ENCODE measurements at regions not wholly inside any gene's neighbourhood (a gene's known extent, or its start where the extent isn't known, plus 50 kb on each side); places are given as distances from the start of the nearest gene placed in this dataset.
A peak's percentile ranks its signal among the peaks of the same experiment; 100 is the strongest.

GRCh38 chr1:191206513-191207207 is 729.0 kb upstream of the BRINP3 start:
- H3K4me3 ChIP-seq (ENCODE audit: low read depth, low read length), result no peak overlapping the region
- TF ChIP-seq CTCF (IDR thresholded peaks at IDR 0.05; ENCODE audit: insufficient read depth, low read depth, low read length), result no peak
- no peak for DNase-seq (ENCODE audit: low read depth)

- no peak for TF ChIP-seq CTCF (IDR thresholded peaks at IDR 0.05; ENCODE audit: insufficient read depth, low read depth, low read length)
- H3K4me3 ChIP-seq (ENCODE audit: low read depth, low read length), result no peak overlapping the region
- no peak for DNase-seq (ENCODE audit: low read depth)
Observed at GRCh38 chr1:191222206-191222605, 744.5 kb upstream of the BRINP3 start.

- DNase-seq (ENCODE audit: low read depth), result peak; percentile 0
- no peak for TF ChIP-seq CTCF (IDR thresholded peaks at IDR 0.05; ENCODE audit: insufficient read depth, low read depth, low read length)
- no peak overlapping the region for H3K4me3 ChIP-seq (ENCODE audit: low read depth, low read length)
Observed at GRCh38 chr1:191240925-191241324, 763.3 kb upstream of the BRINP3 start.

- no peak for TF ChIP-seq CTCF (IDR thresholded peaks at IDR 0.05; ENCODE audit: insufficient read depth, low read depth, low read length)
- no peak overlapping the region for H3K4me3 ChIP-seq (ENCODE audit: low read depth, low read length)
- no peak for DNase-seq (ENCODE audit: low read depth)
Observed at GRCh38 chr1:191255354-191256054, 777.8 kb upstream of the BRINP3 start.

GRCh38 chr1:191256917-191257316 is 779.3 kb upstream of the BRINP3 start:
- TF ChIP-seq CTCF (IDR thresholded peaks at IDR 0.05; ENCODE audit: insufficient read depth, low read depth, low read length), result no peak
- no peak for DNase-seq (ENCODE audit: low read depth)
- H3K4me3 ChIP-seq (ENCODE audit: low read depth, low read length), result no peak overlapping the region

- no peak overlapping the region for H3K4me3 ChIP-seq (ENCODE audit: low read depth, low read length)
- TF ChIP-seq CTCF (IDR thresholded peaks at IDR 0.05; ENCODE audit: insufficient read depth, low read depth, low read length), result no peak
- DNase-seq (ENCODE audit: low read depth), result no peak
Observed at GRCh38 chr1:191260056-191260455, 782.4 kb upstream of the BRINP3 start.
